Naive thymus-derived CD8-positive, alpha-beta T cell (primary cell): ENCODE measurements at regions not wholly inside any gene's neighbourhood (a gene's known extent, or its start where the extent isn't known, plus 50 kb on each side); places are given as distances from the start of the nearest gene placed in this dataset.
A peak's percentile ranks its signal among the peaks of the same experiment; 100 is the strongest.
"Not testable (repeated sequence)": the region's sequence is repeated elsewhere in the genome, so short reads cannot be mapped to it uniquely, and the experiment has no call there.

ENCODE experiments used
- ATAC-seq, 2 donors: fragments of 150-1000 bp; cut with Tn5 transposase in 1 of 2; sonication (Bioruptor Pico), chemical (Tn5 transposase) in 1 of 2; 1 replicate in 1 of 2; 2 replicates in 1 of 2; pipeline ENCODE4 v1.10.0; 2021; ENCODE audit warnings: mild to moderate bottlenecking in 2 of 2, moderate library complexity in 2 of 2
- POLR2A ChIA-PET: fragments of 350-600 bp; sonication (Branson Sonifier 250); formaldehyde crosslinking; loops from one replicate; lab custom pipeline; 2021; ENCODE audit warnings: antibody characterized with exemption; lab: Charles Lee
- DNase-seq, 10 donors: peaks; one replicate each; pipeline versions ENCODE4 v3.0.0 to v3.0.0-alpha.2; 2020 to 2022
- H3K27ac Mint-ChIP-seq, 10 donors: one replicate each; pipeline ENCODE4 v1.8.0; 2020 to 2022; ENCODE audit warnings: mild to moderate bottlenecking in 10 of 10, mixed read lengths in 10 of 10, moderate library complexity in 4 of 10, inconsistent platforms in 1 of 10
- H3K27me3 Mint-ChIP-seq, 5 donors: one replicate each; pipeline ENCODE4 v1.8.0; 2021 to 2022; ENCODE audit warnings: mixed read lengths in 5 of 5
- H3K36me3 Mint-ChIP-seq, 3 donors: one replicate each; pipeline ENCODE4 v1.8.0; 2020 to 2022; ENCODE audit warnings: mixed read lengths in 3 of 3, mild to moderate bottlenecking in 2 of 3, inconsistent platforms in 1 of 3
- H3K4me1 Mint-ChIP-seq, 4 donors: one replicate each; pipeline ENCODE4 v1.8.0; 2021 to 2022; ENCODE audit warnings: mixed read lengths in 4 of 4
- H3K4me3 Mint-ChIP-seq, 10 donors: one replicate each; pipeline ENCODE4 v1.8.0; 2020 to 2022; ENCODE audit warnings: mild to moderate bottlenecking in 10 of 10, mixed read lengths in 10 of 10, moderate library complexity in 6 of 10, inconsistent platforms in 1 of 10
- H3K9me3 Mint-ChIP-seq, 9 donors: one replicate each; pipeline ENCODE4 v1.8.0; 2020 to 2022; ENCODE audit warnings: mixed read lengths in 9 of 9, mild to moderate bottlenecking in 3 of 9, inconsistent platforms in 1 of 9, moderate library complexity in 1 of 9

- Mint-ChIP-seq H3K27ac (no peak overlapping the region), H3K27me3 (peaks cover 0 to 2% (median 0%) of the 10 kb centered on the region in 5 donors), H3K36me3 (no peaks in the 10 kb centered on the region), H3K4me3 (no peak overlapping the region), H3K4me1 (peaks cover 4 to 31% (median 15%) of the 10 kb centered on the region in 4 donors), H3K9me3 (peaks cover 0 to 3% (median 0%) of the 10 kb centered on the region in 9 donors)
- POLR2A ChIA-PET, result no interaction called here
- DNase-seq, result no peak
- no peak for ATAC-seq
Observed at GRCh38 chr4:114398410-114398809, 200.2 kb upstream of the UGT8 start.

- no peak overlapping the region for H3K27ac Mint-ChIP-seq
- no peak for DNase-seq
- no peak overlapping the region for H3K4me3 Mint-ChIP-seq
- peaks cover 4 to 28% (median 15%) of the 10 kb centered on the region in 4 donors for H3K4me1 Mint-ChIP-seq
- H3K9me3 Mint-ChIP-seq, result peaks cover 0 to 5% (median 0%) of the 10 kb centered on the region in 9 donors
- peaks cover 0 to under 1% (median 0%) of the 10 kb centered on the region in 3 donors for H3K36me3 Mint-ChIP-seq
- ATAC-seq, result no peak
- POLR2A ChIA-PET, result no interaction called here
- H3K27me3 Mint-ChIP-seq, result peaks cover 0 to 2% (median 0%) of the 10 kb centered on the region in 5 donors
Observed at GRCh38 chr4:114399105-114399504, 199.5 kb upstream of the UGT8 start.

- ATAC-seq, result no peak
- peaks cover 4 to 27% (median 15%) of the 10 kb centered on the region in 4 donors for H3K4me1 Mint-ChIP-seq
- POLR2A ChIA-PET, result no interaction called here
Observed at GRCh38 chr4:114400531-114400930, 198.1 kb upstream of the UGT8 start.

GRCh38 chr4:114401483-114401882 is 197.1 kb upstream of the UGT8 start:
- no peak overlapping the region for H3K4me3 Mint-ChIP-seq
- H3K27me3 Mint-ChIP-seq, result peaks cover under 1 to 7% (median 4%) of the 10 kb centered on the region in 5 donors
- no peak overlapping the region for H3K27ac Mint-ChIP-seq
- peaks cover 0 to 8% (median 4%) of the 10 kb centered on the region in 9 donors for H3K9me3 Mint-ChIP-seq
- peaks cover 0 to 8% (median 2%) of the 10 kb centered on the region in 3 donors for H3K36me3 Mint-ChIP-seq
- DNase-seq (no peak), ATAC-seq (no peak)
- H3K4me1 Mint-ChIP-seq, result peaks cover 2 to 20% (median 12%) of the 10 kb centered on the region in 4 donors
- POLR2A ChIA-PET, result no interaction called here

More at GRCh38 chr4:114400531-114400930, 198.1 kb upstream of the UGT8 start:
- no peak overlapping the region for H3K4me3 Mint-ChIP-seq
- DNase-seq, result no peak
- peaks cover 0 to 8% (median 4%) of the 10 kb centered on the region in 9 donors for H3K9me3 Mint-ChIP-seq
- no peak overlapping the region for H3K27ac Mint-ChIP-seq
- peaks cover 0 to 7% (median 4%) of the 10 kb centered on the region in 5 donors for H3K27me3 Mint-ChIP-seq
- H3K36me3 Mint-ChIP-seq, result peaks cover 0 to 8% (median 2%) of the 10 kb centered on the region in 3 donors

GRCh38 chr4:114417214-114417613 is 181.4 kb upstream of the UGT8 start:
- POLR2A ChIA-PET, result no interaction called here
- H3K27ac Mint-ChIP-seq, result no peak overlapping the region
- no peaks in the 10 kb centered on the region for H3K4me1 Mint-ChIP-seq
- no peak for ATAC-seq
- H3K36me3 Mint-ChIP-seq, result peaks cover 0 to 10% (median 0%) of the 10 kb centered on the region in 3 donors
- no peak for DNase-seq
- peaks cover 6 to 9% (median 7%) of the 10 kb centered on the region in 5 donors for H3K27me3 Mint-ChIP-seq
- H3K4me3 Mint-ChIP-seq, result no peak overlapping the region
- H3K9me3 Mint-ChIP-seq, result peaks cover 0 to 21% (median 8%) of the 10 kb centered on the region in 9 donors

GRCh38 chr4:114420069-114420468 is 178.5 kb upstream of the UGT8 start:
- ATAC-seq (no peak), DNase-seq (no peak)
- Mint-ChIP-seq H3K4me3 (no peak overlapping the region), H3K36me3 (peaks cover 0 to under 1% (median 0%) of the 10 kb centered on the region in 3 donors), H3K9me3 (peaks cover 0 to 10% (median 2%) of the 10 kb centered on the region in 9 donors), H3K4me1 (no peaks in the 10 kb centered on the region), H3K27ac (peak overlapping the region in 1 of 10 donors; percentile 70), H3K27me3 (peaks cover 3 to 9% (median 4%) of the 10 kb centered on the region in 5 donors)
- POLR2A ChIA-PET, result no interaction called here

GRCh38 chr4:114423582-114423981 is 175.0 kb upstream of the UGT8 start:
- Mint-ChIP-seq H3K27me3 (peaks cover 0 to 15% (median 0%) of the 10 kb centered on the region in 5 donors), H3K9me3 (peaks cover 0 to 26% (median 6%) of the 10 kb centered on the region in 9 donors), H3K4me3 (no peak overlapping the region), H3K36me3 (no peaks in the 10 kb centered on the region), H3K27ac (no peak overlapping the region), H3K4me1 (no peaks in the 10 kb centered on the region)
- ATAC-seq, result no peak
- POLR2A ChIA-PET, result no interaction called here
- DNase-seq, result no peak

- ATAC-seq (no peak), DNase-seq (no peak)
- H3K27me3 Mint-ChIP-seq, result peaks cover 1 to 22% (median 13%) of the 10 kb centered on the region in 5 donors
- H3K4me1 Mint-ChIP-seq, result no peaks in the 10 kb centered on the region
- no peak overlapping the region for H3K27ac Mint-ChIP-seq
- H3K36me3 Mint-ChIP-seq, result no peaks in the 10 kb centered on the region
- POLR2A ChIA-PET, result no interaction called here
- peaks cover 0 to 8% (median 3%) of the 10 kb centered on the region in 9 donors for H3K9me3 Mint-ChIP-seq
- no peak overlapping the region for H3K4me3 Mint-ChIP-seq
Observed at GRCh38 chr4:114435116-114435515, 163.5 kb upstream of the UGT8 start.

- Mint-ChIP-seq H3K36me3 (no peaks in the 10 kb centered on the region), H3K4me3 (no peak overlapping the region), H3K27ac (no peak overlapping the region), H3K9me3 (peaks cover 0 to 6% (median 0%) of the 10 kb centered on the region in 9 donors), H3K4me1 (no peaks in the 10 kb centered on the region), H3K27me3 (peaks cover 2 to 10% (median 4%) of the 10 kb centered on the region in 5 donors)
- no peak for ATAC-seq
- POLR2A ChIA-PET, result no interaction called here
- no peak for DNase-seq
Observed at GRCh38 chr4:114442856-114443255, 155.8 kb upstream of the UGT8 start.

GRCh38 chr4:114444211-114444610 is 154.4 kb upstream of the UGT8 start:
- H3K27me3 Mint-ChIP-seq, result peaks cover 2 to 10% (median 4%) of the 10 kb centered on the region in 5 donors
- no peak overlapping the region for H3K4me3 Mint-ChIP-seq
- DNase-seq, result no peak
- H3K27ac Mint-ChIP-seq, result no peak overlapping the region
- peaks cover 0 to 6% (median 0%) of the 10 kb centered on the region in 9 donors for H3K9me3 Mint-ChIP-seq
- H3K36me3 Mint-ChIP-seq, result no peaks in the 10 kb centered on the region
- POLR2A ChIA-PET, result no interaction called here
- no peak for ATAC-seq
- H3K4me1 Mint-ChIP-seq, result no peaks in the 10 kb centered on the region

- H3K27me3 Mint-ChIP-seq, H3K27ac Mint-ChIP-seq, ATAC-seq, H3K4me1 Mint-ChIP-seq, H3K36me3 Mint-ChIP-seq, POLR2A ChIA-PET, H3K4me3 Mint-ChIP-seq, DNase-seq: not testable (repeated sequence)
- peaks cover 0 to 37% (median 5%) of the 10 kb centered on the region in 9 donors for H3K9me3 Mint-ChIP-seq
Observed at GRCh38 chr4:114447963-114448516, 150.6 kb upstream of the UGT8 start.

- ATAC-seq, result no peak
- Mint-ChIP-seq H3K36me3 (no peaks in the 10 kb centered on the region), H3K27me3 (peaks cover 0 to 11% (median 0%) of the 10 kb centered on the region in 5 donors), H3K4me3 (no peak overlapping the region), H3K27ac (no peak overlapping the region), H3K4me1 (no peaks in the 10 kb centered on the region), H3K9me3 (peaks cover 0 to 2% (median 0%) of the 10 kb centered on the region in 9 donors)
- POLR2A ChIA-PET, result no interaction called here
- DNase-seq, result no peak
Observed at GRCh38 chr4:114458728-114459127, 139.9 kb upstream of the UGT8 start.

- no peaks in the 10 kb centered on the region for H3K4me1 Mint-ChIP-seq
- H3K4me3 Mint-ChIP-seq, result no peak overlapping the region
- H3K9me3 Mint-ChIP-seq, result no peaks in the 10 kb centered on the region
- POLR2A ChIA-PET, result no interaction called here
- H3K27me3 Mint-ChIP-seq, result peaks cover 0 to 36% (median 4%) of the 10 kb centered on the region in 5 donors
- H3K27ac Mint-ChIP-seq, result no peak overlapping the region
- DNase-seq (no peak), ATAC-seq (no peak)
- H3K36me3 Mint-ChIP-seq, result no peaks in the 10 kb centered on the region
Observed at GRCh38 chr4:114464726-114465272, 133.8 kb upstream of the UGT8 start.
